Mammary epithelial cell (primary cell): ENCODE measurements at regions not wholly inside any gene's neighbourhood (a gene's known extent, or its start where the extent isn't known, plus 50 kb on each side); places are given as distances from the start of the nearest gene placed in this dataset.
"Not testable (repeated sequence)": the region's sequence is repeated elsewhere in the genome, so short reads cannot be mapped to it uniquely, and the experiment has no call there.

Experiments
- CTCF ChIP-seq, 2 donors: IDR thresholded peaks in 1 of 2; conservative IDR thresholded peaks in 1 of 2; 2 replicates each; pipeline ENCODE4 v1.5.1; 2011 to 2012; ENCODE audit warnings: inconsistent platforms in 2 of 2, low read length in 2 of 2, mild to moderate bottlenecking in 2 of 2, control low read depth in 1 of 2, low read depth in 1 of 2; ENCODE audit not compliant: insufficient read depth in 1 of 2; ENCODE audit errors: extremely low read depth in 1 of 2
- EZH2 ChIP-seq: IDR thresholded peaks from 2 replicates; pipeline ENCODE4 v1.6.1; 2012; ENCODE audit warnings: low read length, inconsistent platforms, borderline replicate concordance

- not testable (repeated sequence) for TF ChIP-seq CTCF (conservative IDR thresholded peaks at IDR 0.05 in 1 of 2, IDR thresholded peaks at IDR 0.05 in 1 of 2; ENCODE audit: extremely low read depth in 1 of 2, insufficient read depth in 1 of 2, low read depth in 1 of 2, low read length in 2 of 2); EZH2
Observed at GRCh38 chr18:1335345-1335744, 430.7 kb downstream of the ADCYAP1 start.
